K562 (cell line): ENCODE measurements at regions not wholly inside any gene's neighbourhood (a gene's known extent, or its start where the extent isn't known, plus 50 kb on each side); places are given as distances from the start of the nearest gene placed in this dataset.

Experiments
- ARID2 ChIP-seq: fragments of 450-650 bp; IDR thresholded peaks from 2 replicates; pipeline ENCODE4 v1.6.1; 2017; ENCODE audit warnings: antibody characterized with exemption, mild to moderate bottlenecking
- BRF1 ChIP-seq: IDR thresholded peaks from 3 replicates; pipeline ENCODE4 v1.6.1; 2011; ENCODE audit warnings: borderline replicate concordance, mild to moderate bottlenecking; ENCODE audit not compliant: insufficient read length; ENCODE audit errors: extremely low read depth
- CBX8 ChIP-seq: fragments of 200-600 bp; sonication (generic); IDR thresholded peaks from 2 replicates; pipeline ENCODE4 v1.6.1; 2012; ENCODE audit warnings: borderline replicate concordance, mixed run types, low read depth, mild to moderate bottlenecking, moderate library complexity, mixed read lengths, low read length, control low read depth, inconsistent platforms; ENCODE audit not compliant: poor library complexity, severe bottlenecking; ENCODE audit errors: extremely low read depth
- CREM ChIP-seq: IDR thresholded peaks from 2 replicates; pipeline ENCODE4 v1.6.1; 2014; ENCODE audit warnings: antibody characterized with exemption, low read depth
- DIDO1 ChIP-seq: fragments of 450-650 bp; IDR thresholded peaks from 2 replicates; pipeline ENCODE4 v1.6.1; 2016; ENCODE audit warnings: low read depth, missing biosample characterization, missing genetic modification characterization
- ETS2 ChIP-seq: IDR thresholded peaks from 2 replicates; pipeline ENCODE4 v1.6.1; 2016; ENCODE audit warnings: borderline replicate concordance, missing genetic modification characterization, mild to moderate bottlenecking, moderate library complexity, missing compliant biosample characterization; ENCODE audit not compliant: poor library complexity, severe bottlenecking
- ETV1 ChIP-seq: fragments of 450-650 bp; conservative IDR thresholded peaks from 2 replicates; pipeline ENCODE4 v1.6.1; 2016; ENCODE audit warnings: missing genetic modification characterization, control low read depth, low read depth, missing compliant biosample characterization
- MIER1 ChIP-seq: fragments of 450-650 bp; IDR thresholded peaks from 2 replicates; pipeline ENCODE4 v1.6.1; 2016; ENCODE audit warnings: antibody characterized with exemption, mild to moderate bottlenecking, low read depth
- NR2C2 ChIP-seq, 2 experiments: fragments of 200-800 bp in 1 of 2; sonication (Bioruptor generic) in 1 of 2; sonication (generic) in 1 of 2; formaldehyde crosslinking in 1 of 2; IDR thresholded peaks; 2 replicates each; pipeline versions ENCODE4 v1.6.1 to v1.8.0; 2016 to 2022; ENCODE audit warnings: mild to moderate bottlenecking in 1 of 2, missing compliant biosample characterization in 1 of 2, missing genetic modification characterization in 1 of 2, missing genetic modification reagents in 1 of 2
- NUFIP1 ChIP-seq: fragments of 450-650 bp; IDR thresholded peaks from 2 replicates; pipeline ENCODE4 v1.6.1; 2018; ENCODE audit not compliant: partially characterized antibody
- PURB ChIP-seq: sonication (generic); formaldehyde crosslinking; IDR thresholded peaks from 2 replicates; pipeline ENCODE4 v1.9.0; 2021; ENCODE audit warnings: low read depth, mild to moderate bottlenecking, missing genetic modification reagents
- RAD51 ChIP-seq: fragments of 450-650 bp; IDR thresholded peaks from 2 replicates; pipeline ENCODE4 v1.7.1; 2016; ENCODE audit warnings: low read depth, mild to moderate bottlenecking, borderline replicate concordance
- RBM14 ChIP-seq: fragments of 200-400 bp; formaldehyde crosslinking; IDR thresholded peaks from 2 replicates; pipeline ENCODE4 v1.6.1; 2018; ENCODE audit warnings: low read depth, mild to moderate bottlenecking, low read length, moderate library complexity, borderline replicate concordance; ENCODE audit not compliant: insufficient read depth
- SP1 ChIP-seq: sonication (generic); formaldehyde crosslinking; IDR thresholded peaks from 2 replicates; pipeline ENCODE4 v1.8.1; 2022; ENCODE audit warnings: mild to moderate bottlenecking, missing genetic modification reagents
- SRSF7 ChIP-seq: fragments of 200-400 bp; formaldehyde crosslinking; optimal IDR thresholded peaks from 2 replicates; pipeline ENCODE3; 2017; ENCODE audit warnings: mild to moderate bottlenecking, low read depth, low read length
- TCF3 ChIP-seq: sonication (generic); formaldehyde crosslinking; IDR thresholded peaks from 2 replicates; pipeline ENCODE4 v1.4.0; 2020; ENCODE audit warnings: mild to moderate bottlenecking, missing genetic modification reagents
- ZKSCAN8 ChIP-seq: fragments of 200-800 bp; sonication (Bioruptor generic); IDR thresholded peaks from 2 replicates; pipeline ENCODE4 v1.6.1; 2016; ENCODE audit warnings: missing genetic modification characterization, missing compliant biosample characterization
- ZNF184 ChIP-seq: sonication (generic); formaldehyde crosslinking; IDR thresholded peaks from 2 replicates; pipeline ENCODE4 v1.5.0; 2020; ENCODE audit warnings: missing genetic modification reagents
- ZNF232 ChIP-seq: sonication (generic); formaldehyde crosslinking; IDR thresholded peaks from 2 replicates; pipeline ENCODE4 v1.8.0; 2022; ENCODE audit warnings: mild to moderate bottlenecking, missing genetic modification reagents
- ZNF830 ChIP-seq: fragments of 250-450 bp; sonication (Bioruptor Pico); IDR thresholded peaks from 2 replicates; pipeline ENCODE4 v1.5.0; 2021; ENCODE audit warnings: mild to moderate bottlenecking
- TF ChIP-seq, protein P1 (sequence below): fragments of 450-650 bp; IDR thresholded peaks from 2 replicates; pipeline ENCODE4 v1.7.1; 2018; ENCODE audit warnings: mild to moderate bottlenecking, low read depth; ENCODE audit not compliant: partially characterized antibody
- TF ChIP-seq, protein P2 (sequence below): fragments of 250-450 bp; sonication (Bioruptor Pico); IDR thresholded peaks from 2 replicates; pipeline ENCODE4 v1.8.0; 2021; ENCODE audit warnings: moderate library complexity, mild to moderate bottlenecking, inconsistent platforms
- TF ChIP-seq, protein P3 (sequence below): fragments of 250-450 bp; sonication (Bioruptor Pico); IDR thresholded peaks from 2 replicates; pipeline ENCODE4 v1.5.0; 2021
- TF ChIP-seq, protein P4 (sequence below): IDR thresholded peaks from 2 replicates; pipeline ENCODE4 v1.6.1; 2014; ENCODE audit warnings: antibody characterized with exemption

DNA sequence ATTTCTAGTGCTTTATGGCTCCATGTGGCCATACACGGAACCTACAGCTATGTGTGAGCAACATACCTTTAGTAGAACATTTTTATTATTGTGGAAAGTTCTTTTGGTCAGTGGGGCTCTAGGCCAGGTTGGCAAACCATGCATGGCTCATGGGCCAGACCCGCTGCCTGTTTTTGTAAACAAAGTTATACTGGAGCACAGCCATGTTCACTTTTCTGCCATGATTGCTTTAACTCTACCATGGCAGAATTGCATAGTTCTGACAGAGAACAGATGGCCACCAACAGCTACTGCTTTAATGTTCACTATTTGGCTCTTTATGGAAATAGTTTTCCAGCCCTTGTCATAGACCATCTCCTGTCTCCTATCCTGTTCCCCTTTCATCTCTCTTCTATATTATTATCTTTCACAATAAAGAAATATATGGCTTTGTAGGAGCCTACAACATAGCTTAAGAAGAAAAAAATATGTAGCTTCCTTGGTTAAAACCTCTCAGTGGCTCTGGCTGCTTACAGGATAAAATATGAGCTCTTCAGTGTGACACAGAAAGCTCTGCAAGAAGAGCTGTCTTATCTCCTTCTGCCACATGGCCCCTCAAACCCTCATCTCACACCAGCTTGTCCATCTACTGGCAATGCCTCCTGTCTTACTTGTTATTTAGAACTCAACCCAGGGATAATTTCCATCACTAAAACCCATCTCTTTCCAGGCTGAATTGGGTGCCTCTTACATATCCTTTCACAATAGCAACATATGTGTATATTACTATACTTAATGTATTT lies 54.6 kb upstream of the RWDD3 start (continued):
- no peak for TF ChIP-seq ETV1 (tag)
- TF ChIP-seq BRF1: no peak
- TF ChIP-seq, protein P1, sequence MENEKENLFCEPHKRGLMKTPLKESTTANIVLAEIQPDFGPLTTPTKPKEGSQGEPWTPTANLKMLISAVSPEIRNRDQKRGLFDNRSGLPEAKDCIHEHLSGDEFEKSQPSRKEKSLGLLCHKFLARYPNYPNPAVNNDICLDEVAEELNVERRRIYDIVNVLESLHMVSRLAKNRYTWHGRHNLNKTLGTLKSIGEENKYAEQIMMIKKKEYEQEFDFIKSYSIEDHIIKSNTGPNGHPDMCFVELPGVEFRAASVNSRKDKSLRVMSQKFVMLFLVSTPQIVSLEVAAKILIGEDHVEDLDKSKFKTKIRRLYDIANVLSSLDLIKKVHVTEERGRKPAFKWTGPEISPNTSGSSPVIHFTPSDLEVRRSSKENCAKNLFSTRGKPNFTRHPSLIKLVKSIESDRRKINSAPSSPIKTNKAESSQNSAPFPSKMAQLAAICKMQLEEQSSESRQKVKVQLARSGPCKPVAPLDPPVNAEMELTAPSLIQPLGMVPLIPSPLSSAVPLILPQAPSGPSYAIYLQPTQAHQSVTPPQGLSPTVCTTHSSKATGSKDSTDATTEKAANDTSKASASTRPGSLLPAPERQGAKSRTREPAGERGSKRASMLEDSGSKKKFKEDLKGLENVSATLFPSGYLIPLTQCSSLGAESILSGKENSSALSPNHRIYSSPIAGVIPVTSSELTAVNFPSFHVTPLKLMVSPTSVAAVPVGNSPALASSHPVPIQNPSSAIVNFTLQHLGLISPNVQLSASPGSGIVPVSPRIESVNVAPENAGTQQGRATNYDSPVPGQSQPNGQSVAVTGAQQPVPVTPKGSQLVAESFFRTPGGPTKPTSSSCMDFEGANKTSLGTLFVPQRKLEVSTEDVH: no peak
- TF ChIP-seq SRSF7: no peak
- TF ChIP-seq, protein P2, sequence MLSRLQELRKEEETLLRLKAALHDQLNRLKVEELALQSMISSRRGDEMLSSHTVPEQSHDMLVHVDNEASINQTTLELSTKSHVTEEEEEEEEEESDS (CRISPR knock-in tag): no peak
- TF ChIP-seq RBM14: no peak
- TF ChIP-seq ZNF184 (CRISPR knock-in tag): no peak
- TF ChIP-seq ZKSCAN8 (CRISPR knock-in tag): no peak
- TF ChIP-seq ZNF232 (CRISPR knock-in tag): no peak
- no peak for TF ChIP-seq ARID2
- TF ChIP-seq ZNF830 (CRISPR knock-in tag): no peak
- peak; percentile 59; the same call in 1 of the 2 replicates for TF ChIP-seq CREM
- no peak for TF ChIP-seq PURB (CRISPR knock-in tag)
- TF ChIP-seq, protein P3, sequence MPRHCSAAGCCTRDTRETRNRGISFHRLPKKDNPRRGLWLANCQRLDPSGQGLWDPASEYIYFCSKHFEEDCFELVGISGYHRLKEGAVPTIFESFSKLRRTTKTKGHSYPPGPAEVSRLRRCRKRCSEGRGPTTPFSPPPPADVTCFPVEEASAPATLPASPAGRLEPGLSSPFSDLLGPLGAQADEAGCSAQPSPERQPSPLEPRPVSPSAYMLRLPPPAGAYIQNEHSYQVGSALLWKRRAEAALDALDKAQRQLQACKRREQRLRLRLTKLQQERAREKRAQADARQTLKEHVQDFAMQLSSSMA: no peak
- no peak for TF ChIP-seq ETS2
- TF ChIP-seq DIDO1 (tag): no peak
- no peak for TF ChIP-seq NUFIP1
- TF ChIP-seq CBX8: no peak
- TF ChIP-seq SP1 (CRISPR knock-in tag): no peak
- TF ChIP-seq, protein P4, sequence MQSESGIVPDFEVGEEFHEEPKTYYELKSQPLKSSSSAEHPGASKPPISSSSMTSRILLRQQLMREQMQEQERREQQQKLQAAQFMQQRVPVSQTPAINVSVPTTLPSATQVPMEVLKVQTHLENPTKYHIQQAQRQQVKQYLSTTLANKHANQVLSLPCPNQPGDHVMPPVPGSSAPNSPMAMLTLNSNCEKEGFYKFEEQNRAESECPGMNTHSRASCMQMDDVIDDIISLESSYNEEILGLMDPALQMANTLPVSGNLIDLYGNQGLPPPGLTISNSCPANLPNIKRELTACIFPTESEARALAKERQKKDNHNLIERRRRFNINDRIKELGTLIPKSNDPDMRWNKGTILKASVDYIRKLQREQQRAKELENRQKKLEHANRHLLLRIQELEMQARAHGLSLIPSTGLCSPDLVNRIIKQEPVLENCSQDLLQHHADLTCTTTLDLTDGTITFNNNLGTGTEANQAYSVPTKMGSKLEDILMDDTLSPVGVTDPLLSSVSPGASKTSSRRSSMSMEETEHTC: no peak
- TF ChIP-seq RAD51: no peak
- no peak for TF ChIP-seq NR2C2 (CRISPR knock-in tag; IDR thresholded peaks at IDR 0.05)
- TF ChIP-seq NR2C2 (tag; IDR thresholded peaks at IDR 0.05): no peak
- TF ChIP-seq TCF3 (CRISPR knock-in tag): peak; percentile 97
- TF ChIP-seq MIER1: no peak
